Activated naive CD4-positive, alpha-beta T cell treated with Interleukin-2 at 50 U/mL for 16 hours (primary cell): ENCODE measurements at regions not wholly inside any gene's neighbourhood (a gene's known extent, or its start where the extent isn't known, plus 50 kb on each side); places are given as distances from the start of the nearest gene placed in this dataset.
A peak's percentile ranks its signal among the peaks of the same experiment; 100 is the strongest.

Experiments used
- DNase-seq: peaks from one replicate; pipeline ENCODE4 v3.0.0-alpha.2; 2020

GRCh38 chrX:69110116-69110530 is 55.1 kb downstream of the PJA1 start:
- DNase-seq: no peak

GRCh38 chrX:69109706-69110105 is 55.5 kb downstream of the PJA1 start:
- no peak for DNase-seq

- no peak for DNase-seq
These were observed 56.1 kb downstream of the PJA1 start for GRCh38 chrX:69109036-69109663.

- DNase-seq: no peak
These were observed 57.4 kb downstream of the PJA1 start for GRCh38 chrX:69107747-69108401.

- DNase-seq: no peak
These were observed 58.0 kb downstream of the PJA1 start for GRCh38 chrX:69107231-69107739.

GRCh38 chrX:69104756-69105434 is 60.4 kb downstream of the PJA1 start:
- no peak for DNase-seq

- DNase-seq: no peak
These were observed 61.7 kb downstream of the PJA1 start for GRCh38 chrX:69103539-69103938.

- no peak for DNase-seq
These were observed 62.5 kb downstream of the PJA1 start for GRCh38 chrX:69102612-69103194.

GRCh38 chrX:69101683-69102251 is 63.5 kb downstream of the PJA1 start:
- no peak for DNase-seq

GRCh38 chrX:69100478-69100877 is 64.8 kb downstream of the PJA1 start:
- no peak for DNase-seq

GRCh38 chrX:69097451-69098236 is 67.6 kb downstream of the PJA1 start:
- DNase-seq: no peak

GRCh38 chrX:69096963-69097362 is 68.3 kb downstream of the PJA1 start:
- no peak for DNase-seq

- no peak for DNase-seq
These were observed 70.1 kb downstream of the PJA1 start for GRCh38 chrX:69094977-69095669.

- peak; percentile 9 for DNase-seq
These were observed 71.0 kb downstream of the PJA1 start for GRCh38 chrX:69093960-69094871.

GRCh38 chrX:69090022-69090421 is 75.2 kb downstream of the PJA1 start:
- DNase-seq: no peak

- DNase-seq: no peak
These were observed 76.0 kb downstream of the PJA1 start for GRCh38 chrX:69089203-69089602.

GRCh38 chrX:69088171-69088938 is 76.9 kb downstream of the PJA1 start:
- DNase-seq: no peak

GRCh38 chrX:69085826-69086225 is 79.4 kb downstream of the PJA1 start:
- DNase-seq: no peak

- no peak for DNase-seq
These were observed 80.1 kb downstream of the PJA1 start for GRCh38 chrX:69085151-69085550.

- DNase-seq: no peak
These were observed 81.5 kb downstream of the PJA1 start for GRCh38 chrX:69083801-69084200.
